H9 (cell line): ENCODE measurements at regions not wholly inside any gene's neighbourhood (a gene's known extent, or its start where the extent isn't known, plus 50 kb on each side); places are given as distances from the start of the nearest gene placed in this dataset.

Experiments
- DNase-seq: peaks from one replicate; pipeline ENCODE4 v3.0.0-alpha.2; 2017
- H2AFZ ChIP-seq: one replicate; pipeline ENCODE4 v1.6.1; 2013; ENCODE audit warnings: mild to moderate bottlenecking, low read length, control low read depth, moderate library complexity
- H2AK5ac ChIP-seq: 2 replicates; pipeline ENCODE4 v1.6.1; 2013; ENCODE audit warnings: low read length, control low read depth, mixed read lengths; ENCODE audit not compliant: insufficient read length
- H2BK120ac ChIP-seq: one replicate; pipeline ENCODE4 v1.6.1; 2013; ENCODE audit warnings: low read depth, mild to moderate bottlenecking, low read length, control low read depth, inconsistent platforms; ENCODE audit not compliant: poor library complexity, severe bottlenecking
- H2BK12ac ChIP-seq: 2 replicates; pipeline ENCODE4 v1.6.1; 2013; ENCODE audit warnings: low read length, control low read depth, mixed read lengths, low read depth; ENCODE audit not compliant: insufficient read length
- H2BK15ac ChIP-seq: 2 replicates; pipeline ENCODE4 v1.6.1; 2013; ENCODE audit warnings: low read depth, low read length, control low read depth
- H2BK20ac ChIP-seq: one replicate; pipeline ENCODE4 v1.6.1; 2013; ENCODE audit warnings: low read depth, mild to moderate bottlenecking, low read length, control low read depth, inconsistent platforms; ENCODE audit not compliant: poor library complexity, severe bottlenecking
- H2BK5ac ChIP-seq: 2 replicates; pipeline ENCODE4 v1.6.1; 2013; ENCODE audit warnings: low read length, control low read depth, mixed read lengths; ENCODE audit not compliant: insufficient read length
- H3K14ac ChIP-seq: 2 replicates; pipeline ENCODE4 v1.6.1; 2013; ENCODE audit warnings: low read length, control low read depth; ENCODE audit not compliant: insufficient read depth
- H3K18ac ChIP-seq: 2 replicates; pipeline ENCODE4 v1.6.1; 2013; ENCODE audit warnings: low read depth, mild to moderate bottlenecking, mixed read lengths, low read length, control low read depth; ENCODE audit not compliant: insufficient read length
- H3K23ac ChIP-seq: 2 replicates; pipeline ENCODE4 v1.6.1; 2013; ENCODE audit warnings: low read length, control low read depth, mixed read lengths, low read depth; ENCODE audit not compliant: insufficient read length
- H3K23me2 ChIP-seq: 2 replicates; pipeline ENCODE4 v1.6.1; 2013; ENCODE audit warnings: low read depth, mild to moderate bottlenecking, mixed read lengths, low read length, control low read depth; ENCODE audit not compliant: insufficient read length, poor library complexity, severe bottlenecking
- H3K27ac ChIP-seq: 2 replicates; pipeline ENCODE4 v1.5.1; 2013; ENCODE audit warnings: low read length, control low read depth, mixed read lengths, low read depth; ENCODE audit not compliant: insufficient read length
- H3K27me3 ChIP-seq: 2 replicates; pipeline ENCODE4 v1.6.1; 2013; ENCODE audit warnings: low read length, control low read depth, inconsistent platforms; ENCODE audit not compliant: insufficient read depth
- H3K4ac ChIP-seq: 2 replicates; pipeline ENCODE4 v1.6.1; 2013; ENCODE audit warnings: low read depth, mild to moderate bottlenecking, control low read depth, inconsistent platforms, low read length, moderate library complexity
- H3K4me1 ChIP-seq: 2 replicates; pipeline ENCODE4 v1.6.1; 2013; ENCODE audit warnings: low read length, control low read depth, inconsistent platforms; ENCODE audit not compliant: insufficient read depth
- H3K4me2 ChIP-seq: 2 replicates; pipeline ENCODE4 v1.6.1; 2013; ENCODE audit warnings: low read length, control low read depth, mixed read lengths; ENCODE audit not compliant: insufficient read length, insufficient read depth
- H3K56ac ChIP-seq: 2 replicates; pipeline ENCODE4 v1.6.1; 2013; ENCODE audit warnings: low read depth, mild to moderate bottlenecking, mixed read lengths, low read length, control low read depth; ENCODE audit not compliant: insufficient read length
- H3K79me1 ChIP-seq: 2 replicates; pipeline ENCODE4 v1.6.1; 2013; ENCODE audit warnings: low read depth, mild to moderate bottlenecking, moderate library complexity, low read length, control low read depth, inconsistent platforms; ENCODE audit not compliant: insufficient read depth, poor library complexity, severe bottlenecking
- H3K79me2 ChIP-seq: 2 replicates; pipeline ENCODE4 v1.6.1; 2013; ENCODE audit warnings: low read length, control low read depth, inconsistent platforms; ENCODE audit not compliant: insufficient read depth
- H3K9ac ChIP-seq: 2 replicates; pipeline ENCODE4 v1.6.1; 2013; ENCODE audit warnings: low read length, control low read depth, mixed read lengths; ENCODE audit not compliant: insufficient read length; ENCODE audit errors: extremely low read depth
- H3K9me3 ChIP-seq: one replicate; pipeline ENCODE4 v1.6.1; 2013; ENCODE audit warnings: low read depth, low read length, inconsistent platforms; ENCODE audit not compliant: control insufficient read depth
- H3T11ph ChIP-seq: one replicate; pipeline ENCODE4 v1.6.1; 2013; ENCODE audit warnings: mild to moderate bottlenecking, low read length, control low read depth, inconsistent platforms
- H4K20me1 ChIP-seq: one replicate; pipeline ENCODE4 v1.6.1; 2013; ENCODE audit not compliant: control insufficient read depth, insufficient read length, insufficient read depth
- H4K5ac ChIP-seq: 2 replicates; pipeline ENCODE4 v1.6.1; 2013; ENCODE audit warnings: low read depth, mild to moderate bottlenecking, mixed read lengths, low read length, control low read depth; ENCODE audit not compliant: insufficient read length
- H4K8ac ChIP-seq: replicated peaks from 2 replicates; pipeline ENCODE4 v1.6.1; 2013; ENCODE audit warnings: low read length, control low read depth, mixed read lengths, low read depth; ENCODE audit not compliant: insufficient read length
- H4K91ac ChIP-seq: 2 replicates; pipeline ENCODE4 v1.6.1; 2013; ENCODE audit warnings: low read depth, mild to moderate bottlenecking, moderate library complexity, mixed read lengths, low read length, control low read depth; ENCODE audit not compliant: insufficient read length
- H3K27ac Mint-ChIP-seq, 3 experiments: 2 replicates in 2 of 3; 3 replicates in 1 of 3; pipeline ENCODE4 v1.8.0; 2020 to 2021; ENCODE audit warnings: mixed read lengths in 3 of 3, mild to moderate bottlenecking in 1 of 3, moderate library complexity in 1 of 3
- H3K27me3 Mint-ChIP-seq: 2 replicates; pipeline ENCODE4 v1.8.0; 2021; ENCODE audit warnings: low read depth, mild to moderate bottlenecking, moderate library complexity, mixed read lengths
- H3K36me3 Mint-ChIP-seq, 3 experiments: 2 replicates in 2 of 3; 3 replicates in 1 of 3; pipeline ENCODE4 v1.8.0; 2020 to 2021; ENCODE audit warnings: low read depth in 3 of 3, mixed read lengths in 3 of 3; ENCODE audit not compliant: insufficient read depth in 1 of 3
- H3K4me1 Mint-ChIP-seq, 2 experiments: 2 replicates each; pipeline ENCODE4 v1.8.0; 2020; ENCODE audit warnings: mixed read lengths in 2 of 2
- H3K4me3 Mint-ChIP-seq, 2 experiments: 2 replicates in 1 of 2; 3 replicates in 1 of 2; pipeline ENCODE4 v1.8.0; 2020 to 2021; ENCODE audit warnings: mild to moderate bottlenecking in 2 of 2, mixed read lengths in 2 of 2, moderate library complexity in 1 of 2
- H3K9me3 Mint-ChIP-seq, 2 experiments: 2 replicates in 1 of 2; 3 replicates in 1 of 2; pipeline ENCODE4 v1.8.0; 2020; ENCODE audit warnings: mild to moderate bottlenecking in 2 of 2, mixed read lengths in 2 of 2, moderate library complexity in 1 of 2
- WGBS: extraction: QIAGEN DNeasy Blood & Tissue Kit; methylation state at CpG from one replicate; pipeline ENCODE4 v1.1.7; 2013; ENCODE audit warnings: missing lambda C conversion rate, low lambda C conversion rate, mixed read lengths; ENCODE audit not compliant: insufficient read length; ENCODE audit errors: extremely low coverage; 5-methylcytosine and 5-hydroxymethylcytosine counted together
- TF ChIP-seq, protein P1 (sequence below): fragments of 200-600 bp; sonication (generic); conservative IDR thresholded peaks from 3 replicates; pipeline ENCODE4 v1.8.0; 2021; ENCODE audit warnings: antibody characterized with exemption, mild to moderate bottlenecking

DNA sequence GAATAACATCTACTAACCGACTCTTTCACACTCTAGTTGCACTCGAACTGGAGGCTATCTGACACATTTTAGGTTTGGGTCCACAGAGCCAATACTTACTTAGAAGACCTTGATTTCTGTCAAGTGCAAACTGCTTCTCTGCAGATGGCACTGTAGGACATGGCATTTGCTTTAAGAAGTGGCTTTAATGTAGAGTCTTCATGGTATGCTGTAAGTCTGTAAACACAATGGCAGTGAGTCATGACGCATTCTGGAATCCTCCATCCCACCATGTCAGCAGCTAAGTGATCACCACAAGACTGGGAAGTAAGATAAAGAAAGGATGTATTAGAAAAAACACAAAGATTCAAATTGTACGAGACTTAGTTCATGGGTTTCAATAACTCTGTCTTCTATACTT is 377.0 kb upstream of the NOX3 start:
- H3K56ac ChIP-seq: no peak overlapping the region
- H3K27ac ChIP-seq: no peak overlapping the region
- Mint-ChIP-seq H3K27me3 (no peaks in the 10 kb centered on the region; the same call in 1 of the 2 replicates), H3K4me1 (no peaks in the 10 kb centered on the region), H3K4me3 (no peak overlapping the region), H3K9me3 (peaks cover 0 to 2% of the 10 kb centered on the region in 2 experiments; a peak in 2 of 5 replicates), H3K36me3 (no peaks in the 10 kb centered on the region), H3K27ac (no peak overlapping the region; a peak in 2 of 7 replicates)
- no peak overlapping the region for H4K8ac ChIP-seq
- H2AFZ ChIP-seq: no peak overlapping the region
- no peak overlapping the region for H2BK5ac ChIP-seq
- H2BK12ac ChIP-seq: no peak overlapping the region
- H3K27me3 ChIP-seq: no peaks in the 10 kb centered on the region
- H4K91ac ChIP-seq: no peak overlapping the region
- H3K23me2 ChIP-seq: no peaks in the 10 kb centered on the region
- no peak overlapping the region for H4K5ac ChIP-seq
- H3K18ac ChIP-seq: no peak overlapping the region
- no peak overlapping the region for H2AK5ac ChIP-seq
- H3K14ac ChIP-seq: no peak overlapping the region
- H3K79me2 ChIP-seq: no peaks in the 10 kb centered on the region
- no CpG with 5 or more reads among the region's 4 CpGs for WGBS
- no peaks in the 10 kb centered on the region for H4K20me1 ChIP-seq
- H3K4ac ChIP-seq: no peak overlapping the region
- no peak overlapping the region for H2BK15ac ChIP-seq
- TF ChIP-seq, protein P1, sequence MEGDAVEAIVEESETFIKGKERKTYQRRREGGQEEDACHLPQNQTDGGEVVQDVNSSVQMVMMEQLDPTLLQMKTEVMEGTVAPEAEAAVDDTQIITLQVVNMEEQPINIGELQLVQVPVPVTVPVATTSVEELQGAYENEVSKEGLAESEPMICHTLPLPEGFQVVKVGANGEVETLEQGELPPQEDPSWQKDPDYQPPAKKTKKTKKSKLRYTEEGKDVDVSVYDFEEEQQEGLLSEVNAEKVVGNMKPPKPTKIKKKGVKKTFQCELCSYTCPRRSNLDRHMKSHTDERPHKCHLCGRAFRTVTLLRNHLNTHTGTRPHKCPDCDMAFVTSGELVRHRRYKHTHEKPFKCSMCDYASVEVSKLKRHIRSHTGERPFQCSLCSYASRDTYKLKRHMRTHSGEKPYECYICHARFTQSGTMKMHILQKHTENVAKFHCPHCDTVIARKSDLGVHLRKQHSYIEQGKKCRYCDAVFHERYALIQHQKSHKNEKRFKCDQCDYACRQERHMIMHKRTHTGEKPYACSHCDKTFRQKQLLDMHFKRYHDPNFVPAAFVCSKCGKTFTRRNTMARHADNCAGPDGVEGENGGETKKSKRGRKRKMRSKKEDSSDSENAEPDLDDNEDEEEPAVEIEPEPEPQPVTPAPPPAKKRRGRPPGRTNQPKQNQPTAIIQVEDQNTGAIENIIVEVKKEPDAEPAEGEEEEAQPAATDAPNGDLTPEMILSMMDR: peak; percentile 23; the same call in 1 of the 3 replicates
- H3K4me2 ChIP-seq: no peak overlapping the region
- no peaks in the 10 kb centered on the region for H3K4me1 ChIP-seq
- no peak overlapping the region for H3K23ac ChIP-seq
- no peaks in the 10 kb centered on the region for H3K9me3 ChIP-seq
- H3K9ac ChIP-seq: no peak overlapping the region
- H3T11ph ChIP-seq: no peak overlapping the region
- H2BK20ac ChIP-seq: no peak overlapping the region
- H3K79me1 ChIP-seq: no peaks in the 10 kb centered on the region
- H2BK120ac ChIP-seq: no peak overlapping the region
- no peak for DNase-seq
